Stimulated activated CD8-positive, alpha-beta memory T cell treated with anti-CD3 and anti-CD28 coated beads, Interleukin-15, amount 100 ng/mL, for 4 hours (primary cell): ENCODE measurements at regions not wholly inside any gene's neighbourhood (a gene's known extent, or its start where the extent isn't known, plus 50 kb on each side); places are given as distances from the start of the nearest gene placed in this dataset.
"Not testable (repeated sequence)": the region's sequence is repeated elsewhere in the genome, so short reads cannot be mapped to it uniquely, and the experiment has no call there.

ENCODE experiments used
- DNase-seq, 2 donors: peaks; one replicate each; pipeline ENCODE4 v3.0.0-alpha.2; 2020; ENCODE audit warnings: low read depth in 2 of 2

DNA sequence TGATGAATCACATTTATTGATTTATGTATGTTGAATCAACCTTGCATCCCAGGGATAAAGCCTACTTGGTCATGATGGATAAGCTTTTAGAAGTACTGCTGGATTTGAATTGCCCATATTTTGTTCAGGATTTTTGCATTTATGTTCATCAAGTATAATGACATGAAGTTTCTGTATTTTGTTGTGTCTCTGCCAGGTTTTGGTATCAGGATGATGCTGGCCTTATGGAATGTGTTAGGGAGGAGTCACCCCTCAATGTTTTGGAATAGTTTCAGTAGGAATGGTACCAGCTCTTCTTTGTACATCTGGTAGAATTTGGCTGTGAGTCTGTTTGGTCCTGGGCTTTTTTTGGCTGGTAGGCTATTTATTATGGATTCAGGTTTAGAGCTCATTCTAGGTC lies 1643.1 kb upstream of the B3GALT2 start:
- DNase-seq = no peak

DNA sequence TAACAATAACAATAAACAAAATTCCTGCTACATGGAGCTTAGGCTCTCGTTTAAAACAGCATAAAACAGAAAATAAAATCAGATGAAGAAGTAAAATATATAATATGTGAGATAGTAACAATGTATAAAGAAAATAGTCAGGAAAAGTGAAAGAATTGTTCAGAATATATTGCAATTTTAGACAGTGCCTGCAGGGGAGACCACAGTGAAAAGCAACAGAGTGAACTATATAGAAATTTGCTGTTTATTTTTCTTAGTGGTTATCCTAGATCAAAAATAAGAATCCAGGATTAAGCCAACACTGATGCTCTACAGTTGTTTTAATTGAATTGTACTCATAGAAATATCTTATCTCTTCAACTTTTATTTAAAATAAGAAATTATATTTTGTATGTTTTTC lies 1639.0 kb upstream of the B3GALT2 start:
- DNase-seq = no peak

DNA sequence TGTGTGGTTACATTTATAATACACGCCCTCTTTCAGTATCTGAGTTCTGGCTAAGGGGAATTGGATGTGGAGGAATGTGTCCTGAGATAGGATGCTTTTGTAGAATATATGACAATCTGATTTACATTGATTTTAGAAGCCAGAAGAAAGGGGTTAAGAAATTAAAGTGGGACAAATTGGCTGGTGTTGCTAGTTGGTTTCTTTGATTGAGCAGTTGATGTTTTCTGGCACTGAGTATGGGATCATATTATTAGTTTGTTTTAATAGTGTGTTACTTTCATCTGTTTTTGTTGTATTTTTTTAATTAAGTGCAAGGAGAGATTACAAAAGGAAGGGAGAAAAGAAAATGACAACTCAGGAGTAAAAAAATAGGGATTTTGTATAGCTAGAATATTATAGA lies 1634.7 kb upstream of the B3GALT2 start:
- no peak for DNase-seq

DNA sequence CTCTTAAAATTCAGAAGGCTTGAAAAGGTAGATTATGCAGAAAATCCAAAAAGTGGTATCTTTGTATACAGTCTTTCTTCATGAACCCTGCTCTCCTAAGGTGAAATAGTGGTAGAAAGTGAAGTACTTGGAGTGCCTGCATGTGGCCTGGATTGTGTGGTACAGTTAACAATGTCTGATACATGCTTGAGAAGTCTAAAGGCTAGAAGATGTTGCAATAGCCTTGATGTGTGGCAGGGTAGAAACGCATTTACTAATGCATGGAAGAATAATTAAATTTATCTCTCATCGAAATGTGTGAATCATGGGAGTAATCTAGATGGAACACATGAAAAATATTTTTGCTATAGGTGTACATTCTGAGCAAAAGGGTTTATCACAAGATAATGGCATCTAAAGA lies 1632.3 kb upstream of the B3GALT2 start:
- no peak for DNase-seq

DNA sequence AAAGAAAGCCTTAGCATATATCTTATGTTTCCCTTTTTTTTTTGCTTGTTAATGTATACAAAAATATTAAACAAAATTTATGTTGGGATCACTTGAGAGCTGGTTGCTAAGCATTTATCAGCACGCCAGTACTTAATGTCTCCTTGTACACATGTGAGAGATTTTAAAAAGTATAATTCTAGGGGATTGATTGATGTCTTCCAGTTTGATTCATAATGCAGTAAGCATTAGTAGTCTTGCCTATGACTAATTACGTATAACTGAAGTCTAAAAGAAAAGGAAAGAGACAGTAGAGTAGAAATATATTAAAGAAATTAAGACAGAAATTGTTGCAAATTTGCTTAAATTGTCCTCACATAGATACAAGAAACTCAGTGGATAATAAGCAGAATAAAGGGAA lies 1630.4 kb upstream of the B3GALT2 start:
- no peak for DNase-seq

DNA sequence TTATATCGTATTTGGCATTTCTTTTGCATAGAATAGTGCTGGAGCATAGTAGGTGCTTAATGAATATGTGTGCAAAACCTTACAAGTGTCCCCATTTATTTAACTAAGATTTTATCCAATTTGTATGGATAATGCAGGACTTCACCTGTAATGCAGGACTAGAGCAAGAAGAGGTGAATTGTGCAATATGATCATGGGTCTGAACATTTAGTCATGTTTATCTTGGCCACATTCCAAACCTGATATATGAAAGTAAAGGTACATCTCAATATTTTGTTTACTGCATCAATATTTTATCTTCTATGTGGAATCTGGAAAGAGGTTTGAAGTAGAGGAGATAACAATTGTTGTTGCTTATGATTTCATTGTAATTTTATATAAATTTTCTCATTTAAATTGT lies 1626.7 kb upstream of the B3GALT2 start:
- no peak for DNase-seq

DNA sequence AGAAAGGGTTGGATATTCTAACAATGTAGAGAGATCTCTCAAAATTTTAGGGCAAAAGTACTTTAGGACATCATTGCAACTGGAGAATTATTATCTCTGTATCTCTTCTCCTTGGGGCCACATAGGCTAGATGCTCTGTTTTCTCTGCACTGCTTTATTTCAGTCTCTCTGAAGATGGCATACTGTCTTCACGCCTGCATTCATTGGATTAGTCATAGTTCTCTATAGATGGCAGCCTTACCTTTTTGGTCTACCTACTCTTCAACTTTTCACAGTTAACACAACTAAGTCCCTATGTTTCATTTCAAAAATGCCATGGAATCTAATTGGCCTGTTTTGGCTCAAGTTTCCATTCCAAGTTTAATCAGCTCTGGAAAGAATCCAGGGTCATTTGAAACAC lies 1623.3 kb upstream of the B3GALT2 start:
- no peak for DNase-seq

DNA sequence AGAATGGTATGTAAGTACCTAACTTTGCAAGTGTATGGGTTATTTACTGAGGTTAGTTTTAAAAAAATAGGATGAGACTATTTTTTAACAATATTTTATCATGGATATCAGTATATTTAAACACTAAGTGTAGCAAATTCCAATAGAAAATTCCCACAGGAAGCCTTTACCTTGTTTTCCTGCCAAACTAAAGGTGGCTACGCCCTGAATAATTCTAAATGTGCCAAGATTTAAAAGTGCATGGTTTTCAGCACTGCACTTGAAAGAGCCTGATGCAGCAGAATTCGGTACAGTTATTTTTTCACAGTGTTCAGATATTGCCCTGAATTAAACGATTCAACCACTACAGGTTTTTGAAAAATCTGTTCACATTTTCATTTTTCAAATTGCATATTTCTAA lies 1622.8 kb upstream of the B3GALT2 start:
- no peak for DNase-seq

DNA sequence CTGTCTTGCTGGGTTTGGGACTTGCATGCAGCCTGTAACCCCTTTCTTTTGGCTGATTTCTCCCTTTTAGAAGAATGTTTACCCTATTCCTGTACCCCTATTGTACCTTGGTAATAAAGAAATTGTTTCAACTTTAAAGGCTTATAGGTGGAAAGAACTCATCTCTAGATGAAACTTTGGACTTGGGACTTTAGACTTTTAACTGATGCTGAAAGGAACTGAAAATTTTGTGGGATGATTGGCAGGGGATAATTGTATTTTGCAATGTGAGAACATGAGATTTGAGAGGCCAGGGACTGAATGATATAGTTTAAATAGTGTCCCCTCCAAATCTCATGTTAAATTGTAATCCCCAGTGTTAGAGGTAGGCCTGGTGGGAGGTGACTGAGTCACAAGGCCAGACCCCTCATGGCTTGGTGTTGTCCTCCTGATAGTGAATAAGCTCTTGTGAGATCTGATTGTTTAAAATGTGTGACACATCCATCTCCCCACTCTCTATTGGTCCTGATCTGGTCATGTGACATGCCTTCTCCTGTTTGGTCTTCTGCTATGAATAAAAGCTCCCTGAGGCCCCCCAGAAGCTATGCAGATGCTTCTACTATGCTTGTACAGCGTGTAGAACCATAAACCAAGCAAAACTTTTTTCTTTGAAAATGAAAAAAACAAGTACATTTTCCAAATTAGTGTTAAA lies 1621.3 kb upstream of the B3GALT2 start:
- DNase-seq = no peak

DNA sequence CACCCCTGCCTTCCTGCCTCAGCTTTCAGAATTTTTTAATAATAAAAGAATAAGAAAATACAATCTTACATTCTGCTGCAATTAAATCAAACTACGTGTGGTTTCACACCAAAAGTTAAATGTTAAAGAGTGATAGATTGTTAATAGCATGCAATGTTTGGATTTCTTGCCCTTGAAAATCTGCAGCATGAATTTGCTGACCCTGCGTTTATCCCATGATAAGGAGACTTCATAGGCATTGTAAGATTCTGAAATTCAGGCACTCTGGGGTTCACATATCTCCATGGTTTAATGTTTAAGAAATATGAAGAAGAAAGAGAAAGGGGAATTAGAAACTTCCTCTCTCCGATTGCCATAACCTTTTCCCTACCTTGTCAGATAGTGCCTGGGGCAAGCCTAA lies 1616.2 kb upstream of the B3GALT2 start:
- no peak for DNase-seq

DNA sequence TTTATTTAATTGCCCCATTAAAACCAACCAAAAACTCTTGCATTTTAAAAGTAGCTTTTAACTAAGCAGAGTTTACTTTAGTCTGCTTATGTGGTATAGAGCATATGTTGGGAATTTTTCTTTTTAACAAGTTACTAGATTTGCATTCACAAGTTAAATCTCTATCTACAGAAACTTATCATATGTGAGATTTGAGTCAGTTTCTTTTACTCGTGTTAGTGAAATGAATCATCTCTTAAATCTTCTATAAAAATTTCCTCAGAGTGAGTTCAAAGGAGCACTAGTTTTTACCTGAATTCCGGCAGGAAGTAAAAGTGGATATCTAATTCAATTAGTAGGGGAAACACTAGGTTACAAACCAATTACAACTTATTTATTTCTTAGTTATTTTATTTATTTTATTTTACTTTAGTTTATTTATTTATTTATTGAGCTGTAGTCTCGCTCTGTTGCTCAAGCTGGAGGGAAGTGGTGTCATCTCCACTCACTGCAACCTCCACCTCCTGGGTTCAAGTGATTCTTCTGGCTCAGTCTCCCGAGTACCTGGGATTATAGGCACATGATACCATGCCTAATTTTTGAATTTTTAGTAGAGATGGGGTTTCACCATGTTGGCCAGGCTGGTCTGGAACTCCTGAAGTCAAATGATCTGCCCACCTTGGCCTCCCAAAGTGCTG lies 1609.6 kb upstream of the B3GALT2 start:
- no peak for DNase-seq

DNA sequence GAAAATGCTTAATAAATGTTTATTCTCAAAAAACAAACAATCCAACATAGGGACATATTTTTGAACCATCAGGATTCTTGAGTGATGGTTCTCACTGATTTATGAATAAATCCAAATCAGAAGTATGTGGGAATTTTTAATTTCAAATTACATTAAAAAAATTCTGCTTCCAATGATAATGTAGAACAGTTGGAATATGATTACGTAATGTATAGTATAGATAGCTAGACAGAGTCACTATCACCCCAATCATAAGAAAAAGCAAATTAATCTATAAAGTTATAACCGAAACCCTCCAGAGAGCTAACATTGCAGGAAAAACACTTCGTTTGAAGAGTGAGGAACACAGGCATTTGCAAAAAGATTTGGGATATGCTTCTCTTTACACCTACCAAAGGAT lies 1600.6 kb upstream of the B3GALT2 start:
- DNase-seq = no peak

DNA sequence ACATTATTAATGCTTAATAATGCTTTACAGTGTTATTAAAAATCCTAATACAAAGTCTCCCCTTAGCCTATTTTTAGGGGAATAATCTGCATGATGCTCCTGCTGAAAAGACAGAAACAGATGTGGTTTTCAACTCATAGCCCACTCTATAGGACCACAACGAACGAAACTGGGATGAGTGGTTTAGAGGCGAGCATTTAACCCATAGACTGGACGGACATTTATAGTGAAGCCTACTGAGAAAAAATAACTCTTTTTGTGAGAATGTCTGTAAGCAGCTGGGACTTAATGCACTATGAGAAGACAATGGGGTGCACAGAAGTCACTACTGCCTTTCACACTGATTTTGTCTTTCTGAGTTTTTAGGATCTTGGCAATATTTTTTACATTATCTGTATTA lies 1599.6 kb upstream of the B3GALT2 start:
- no peak for DNase-seq

DNA sequence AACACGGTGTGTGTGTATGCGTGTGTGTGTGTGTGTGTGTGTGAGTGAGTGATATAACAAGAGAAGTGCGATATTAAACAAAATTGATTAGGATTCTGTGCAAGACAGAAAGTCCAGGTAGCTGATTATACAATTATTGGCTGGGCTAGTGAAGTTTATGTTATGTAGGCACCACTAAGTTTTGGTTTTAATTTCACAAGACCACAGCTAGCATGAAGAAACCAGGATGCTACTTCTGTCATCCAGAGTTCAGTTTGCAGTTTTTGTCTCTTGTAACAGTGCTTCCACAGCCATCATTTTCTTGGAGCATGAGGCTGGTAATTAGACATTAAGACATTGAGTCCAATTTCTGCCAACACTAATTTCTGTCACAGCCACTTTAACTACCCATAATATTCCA lies 1590.2 kb upstream of the B3GALT2 start:
- DNase-seq = no peak

DNA sequence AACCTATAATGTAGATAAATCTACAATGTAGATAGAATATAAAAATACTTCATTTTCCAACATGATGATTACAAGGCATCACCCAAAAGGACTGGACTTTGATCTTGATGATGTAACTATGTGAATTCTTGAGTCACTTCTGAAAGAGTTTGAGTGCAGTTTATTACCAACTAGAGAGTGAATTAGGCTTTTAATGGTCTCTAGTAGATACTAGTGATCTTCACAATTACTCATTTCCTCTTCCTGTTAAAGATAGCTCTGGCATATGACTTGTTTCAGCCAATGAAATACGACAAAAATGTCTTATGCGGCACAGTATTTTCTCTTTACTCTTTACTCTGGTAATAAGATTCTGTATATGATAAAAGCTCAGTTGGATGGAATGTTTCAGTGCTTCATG lies 1588.1 kb upstream of the B3GALT2 start:
- no peak for DNase-seq

DNA sequence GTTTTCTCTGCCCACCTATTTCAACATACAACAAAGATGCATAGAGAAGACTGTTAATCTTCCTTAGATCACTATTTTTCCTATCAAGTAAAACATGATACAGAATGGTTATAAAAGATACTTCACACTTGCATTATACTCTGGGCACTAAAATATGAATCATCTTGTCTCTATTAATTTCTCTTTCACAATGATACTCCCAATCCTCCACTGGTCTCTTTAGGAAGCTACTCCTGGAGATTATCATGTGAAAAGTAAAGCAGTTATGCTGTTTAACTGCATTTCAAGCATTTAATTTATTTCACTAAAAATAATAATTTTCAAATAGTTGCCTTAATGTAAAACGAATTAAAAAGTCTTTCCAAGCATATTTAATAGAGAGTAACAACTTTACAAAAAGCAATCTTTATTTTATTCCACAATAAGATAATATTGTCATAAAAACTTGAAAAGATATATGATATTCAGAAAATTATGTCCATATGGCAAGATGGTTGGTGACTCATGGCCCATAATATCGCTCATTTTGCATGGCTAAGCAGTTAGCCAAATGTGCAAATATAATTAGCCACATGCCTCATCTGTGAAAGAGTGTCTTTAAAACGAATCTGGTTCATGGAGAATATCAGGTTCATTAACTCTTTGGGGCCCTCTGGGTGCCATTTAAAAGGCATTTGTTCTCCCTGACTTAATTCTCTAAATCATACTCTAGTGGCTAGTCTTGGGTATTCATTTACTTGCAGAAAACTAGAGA lies 1569.0 kb upstream of the B3GALT2 start:
- DNase-seq = no peak

DNA sequence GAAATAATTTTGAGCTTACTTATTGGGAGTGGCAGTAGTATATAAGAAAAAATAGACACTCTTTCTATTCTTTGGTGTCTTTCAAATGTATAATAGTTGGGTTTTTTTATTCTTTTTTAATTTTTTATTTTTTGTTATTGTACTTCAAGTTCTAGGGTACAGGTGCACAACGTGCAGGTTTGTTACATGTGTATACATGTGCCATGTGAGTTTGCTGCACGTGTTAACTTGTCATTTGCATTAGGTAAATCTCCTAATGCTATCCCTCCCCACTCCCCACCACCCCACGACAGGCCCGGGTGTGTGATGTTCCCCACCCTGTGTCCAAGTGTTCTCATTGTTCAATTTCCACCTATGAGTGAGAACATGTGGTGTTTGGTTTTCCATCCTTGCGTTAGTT lies 1552.4 kb upstream of the B3GALT2 start:
- DNase-seq = not testable (repeated sequence)

DNA sequence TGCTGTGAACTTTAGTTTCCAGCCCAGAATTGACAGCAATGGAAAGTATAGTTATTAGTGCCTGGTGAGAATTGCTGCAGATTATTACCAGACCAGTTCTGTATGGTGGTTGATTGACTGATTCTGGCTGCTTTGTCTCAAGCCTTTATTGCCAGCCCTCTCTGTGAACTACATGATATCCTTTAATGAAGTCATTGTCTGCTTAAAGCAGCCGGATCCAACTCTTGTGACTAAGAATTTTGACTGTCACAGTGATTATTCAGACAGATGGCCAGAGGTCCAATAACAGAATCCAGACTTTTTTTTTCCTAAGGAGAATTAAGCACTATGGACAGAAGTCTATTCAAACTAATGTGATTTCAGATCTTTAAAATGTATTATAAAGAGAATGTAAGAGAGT lies 1548.6 kb upstream of the B3GALT2 start:
- no peak for DNase-seq

DNA sequence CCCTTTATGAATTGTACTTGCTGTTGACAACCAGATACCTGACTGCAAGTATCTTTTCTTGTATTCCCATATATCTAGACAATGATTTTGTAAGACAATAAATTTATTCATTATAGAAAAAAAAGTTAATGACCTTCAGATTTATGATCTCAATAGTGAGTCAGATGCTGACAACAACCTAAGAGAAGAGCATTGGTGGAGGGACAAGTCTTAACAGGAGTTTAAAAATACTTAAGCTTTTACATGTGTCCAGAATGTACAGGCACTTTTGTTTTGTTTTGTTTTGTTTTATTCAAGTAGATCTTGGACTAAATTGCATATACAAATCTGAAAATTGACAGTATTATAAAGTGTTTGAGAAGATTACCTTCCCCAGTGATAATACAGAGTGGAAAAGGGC lies 1544.6 kb upstream of the B3GALT2 start:
- DNase-seq = no peak

DNA sequence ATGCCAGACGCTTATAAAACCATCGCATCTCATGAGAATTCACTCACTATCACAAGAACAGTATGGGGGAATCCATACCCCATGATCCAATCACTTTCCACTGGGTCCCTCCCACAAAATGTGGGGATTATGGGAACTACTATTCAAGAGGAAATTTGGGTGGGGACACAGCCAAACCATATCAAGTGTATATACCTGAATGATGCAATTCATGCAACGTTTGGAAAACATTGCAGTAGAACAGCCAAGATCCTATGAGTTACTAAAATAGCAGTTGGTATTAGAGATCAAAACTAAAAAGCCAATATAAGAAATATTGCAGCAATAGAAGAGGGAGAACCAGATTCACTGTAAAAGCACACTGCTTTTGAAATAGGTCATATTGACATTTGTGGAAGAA lies 1543.9 kb upstream of the B3GALT2 start:
- no peak for DNase-seq

DNA sequence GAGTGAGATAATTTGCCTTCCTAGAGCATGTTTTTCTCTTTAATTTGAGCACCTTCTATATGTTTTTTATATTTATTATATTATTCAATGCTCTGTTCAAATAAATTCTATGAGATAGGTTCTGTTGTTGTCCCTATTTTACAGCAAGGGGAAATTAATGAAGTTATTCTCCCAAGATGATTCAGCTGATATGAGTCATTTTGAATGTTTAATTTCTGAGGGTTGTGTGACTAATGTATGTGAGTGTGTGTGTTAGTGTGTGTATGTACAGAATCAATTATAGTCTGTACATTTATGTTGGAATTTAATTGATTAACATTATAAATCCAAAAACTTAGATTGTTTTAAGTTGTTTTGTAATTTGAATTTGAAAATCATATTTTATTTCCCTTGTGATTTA lies 1536.7 kb upstream of the B3GALT2 start:
- DNase-seq = no peak

DNA sequence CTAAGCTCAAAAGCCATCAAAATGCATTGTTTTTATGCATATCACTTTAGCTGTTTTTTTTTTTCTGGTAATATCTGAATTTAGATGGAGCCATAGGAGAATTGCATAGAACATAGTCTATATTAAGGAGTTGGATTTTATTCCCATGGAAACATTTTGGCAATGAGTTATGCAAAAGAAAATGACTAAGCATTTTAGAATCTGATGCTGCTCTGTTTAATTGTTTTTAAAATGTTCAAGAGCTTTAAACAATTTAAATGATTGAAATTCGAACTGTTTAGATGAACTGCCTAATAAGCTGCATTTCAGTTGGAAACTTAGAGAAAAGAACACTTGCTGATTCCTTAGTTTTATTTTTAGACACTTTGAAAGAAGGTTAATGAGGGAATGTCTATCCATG lies 1531.5 kb upstream of the B3GALT2 start:
- DNase-seq = no peak

DNA sequence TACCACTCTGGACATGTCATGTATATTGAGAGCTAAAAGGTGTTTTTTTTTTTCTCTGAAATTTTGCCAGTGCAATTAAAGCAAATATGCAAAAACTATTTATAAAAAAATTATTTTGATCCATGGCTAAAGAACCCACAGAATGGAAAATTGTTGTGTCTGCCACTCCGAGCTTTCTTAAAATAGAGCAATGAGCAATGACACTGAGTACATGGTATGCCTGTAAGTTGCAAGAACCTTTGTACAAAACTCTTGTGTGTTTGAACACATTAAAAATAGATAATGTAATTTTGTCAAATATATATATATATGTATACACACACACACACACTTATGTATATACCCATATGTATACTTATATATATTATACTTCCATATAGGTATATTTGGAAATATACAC lies 1530.9 kb upstream of the B3GALT2 start:
- no peak for DNase-seq
